Neuronal stem cell (in vitro differentiated cells): ENCODE measurements at regions not wholly inside any gene's neighbourhood (a gene's known extent, or its start where the extent isn't known, plus 50 kb on each side); places are given as distances from the start of the nearest gene placed in this dataset.

Experiments
- DNase-seq: peaks from one replicate; pipeline ENCODE4 v3.0.0-alpha.2; 2013; ENCODE audit warnings: low spot score
- H2AFZ ChIP-seq: one replicate; pipeline ENCODE4 v1.6.1; 2013; ENCODE audit warnings: mild to moderate bottlenecking, low read length, inconsistent platforms
- H2AK5ac ChIP-seq: 2 replicates; pipeline ENCODE4 v1.6.1; 2013; ENCODE audit warnings: low read depth, mild to moderate bottlenecking, inconsistent platforms, low read length, moderate library complexity, mixed read lengths
- H2BK120ac ChIP-seq: 2 replicates; pipeline ENCODE4 v1.6.1; 2013; ENCODE audit warnings: low read depth, mild to moderate bottlenecking, inconsistent platforms, low read length, moderate library complexity, mixed read lengths
- H2BK12ac ChIP-seq: one replicate; pipeline ENCODE4 v1.6.1; 2013; ENCODE audit warnings: low read length, inconsistent platforms
- H2BK15ac ChIP-seq: 2 replicates; pipeline ENCODE4 v1.6.1; 2013; ENCODE audit warnings: mild to moderate bottlenecking, low read length, inconsistent platforms, mixed read lengths
- H2BK5ac ChIP-seq: one replicate; pipeline ENCODE4 v1.6.1; 2013; ENCODE audit warnings: inconsistent platforms, mild to moderate bottlenecking, low read length, moderate library complexity
- H3K14ac ChIP-seq: one replicate; pipeline ENCODE4 v1.6.1; 2013; ENCODE audit warnings: low read length, inconsistent platforms
- H3K18ac ChIP-seq: 2 replicates; pipeline ENCODE4 v1.6.1; 2013; ENCODE audit warnings: low read length, inconsistent platforms
- H3K23ac ChIP-seq: 2 replicates; pipeline ENCODE4 v1.6.1; 2013; ENCODE audit warnings: low read depth, mild to moderate bottlenecking, mixed read lengths, low read length, inconsistent platforms; ENCODE audit not compliant: poor library complexity
- H3K27ac ChIP-seq: replicated peaks from 3 replicates; pipeline ENCODE4 v1.5.1; 2013; ENCODE audit warnings: low read length, inconsistent platforms
- H3K27me3 ChIP-seq, 3 experiments: 2 replicates each; pipeline ENCODE4 v1.6.1; 2013; ENCODE audit warnings: low read length in 3 of 3, mild to moderate bottlenecking in 2 of 3, inconsistent platforms in 1 of 3, low read depth in 1 of 3, mixed read lengths in 1 of 3, moderate library complexity in 1 of 3; ENCODE audit not compliant: control insufficient read depth in 3 of 3, insufficient read depth in 3 of 3
- H3K36me3 ChIP-seq, 2 donors: replicated peaks in 1 of 2; 2 replicates each; pipeline ENCODE4 v1.6.1; 2013; ENCODE audit warnings: low read length in 2 of 2; ENCODE audit not compliant: control insufficient read depth in 2 of 2, insufficient read depth in 2 of 2
- H3K4ac ChIP-seq: 2 replicates; pipeline ENCODE4 v1.6.1; 2013; ENCODE audit warnings: inconsistent platforms, mild to moderate bottlenecking, low read length, moderate library complexity
- H3K4me1 ChIP-seq, 2 donors: 1 replicate in 1 of 2; 2 replicates in 1 of 2; pipeline ENCODE4 v1.6.1; 2013; ENCODE audit warnings: low read length in 2 of 2, low read depth in 1 of 2; ENCODE audit not compliant: control insufficient read depth in 2 of 2, insufficient read depth in 1 of 2
- H3K4me2 ChIP-seq: one replicate; pipeline ENCODE4 v1.6.1; 2013; ENCODE audit warnings: mild to moderate bottlenecking, low read length, inconsistent platforms; ENCODE audit not compliant: insufficient read depth, poor library complexity, severe bottlenecking
- H3K4me3 ChIP-seq, 2 donors: 2 replicates each; pipeline ENCODE4 v1.5.1; 2013; ENCODE audit warnings: low read length in 2 of 2, mild to moderate bottlenecking in 2 of 2, inconsistent platforms in 1 of 2, moderate library complexity in 1 of 2
- H3K79me1 ChIP-seq: one replicate; pipeline ENCODE4 v1.6.1; 2013; ENCODE audit warnings: low read depth, mild to moderate bottlenecking, inconsistent platforms, low read length, moderate library complexity
- H3K9ac ChIP-seq: one replicate; pipeline ENCODE4 v1.6.1; 2013; ENCODE audit warnings: mild to moderate bottlenecking, low read depth, low read length, inconsistent platforms; ENCODE audit not compliant: poor library complexity
- H3K9me3 ChIP-seq, 2 donors: replicated peaks in 1 of 2; 2 replicates each; pipeline versions ENCODE3 to v1.6.1; 2013; ENCODE audit warnings: low read length in 2 of 2, mild to moderate bottlenecking in 2 of 2, inconsistent platforms in 1 of 2, low read depth in 1 of 2, mixed read lengths in 1 of 2, moderate library complexity in 1 of 2; ENCODE audit not compliant: control insufficient read depth in 2 of 2, insufficient read depth in 1 of 2
- H4K8ac ChIP-seq: one replicate; pipeline ENCODE4 v1.6.1; 2013; ENCODE audit warnings: low read depth, mild to moderate bottlenecking, inconsistent platforms, low read length, moderate library complexity
- H4K91ac ChIP-seq: one replicate; pipeline ENCODE4 v1.6.1; 2013; ENCODE audit warnings: low read length, low read depth, mild to moderate bottlenecking, inconsistent platforms; ENCODE audit not compliant: poor library complexity
- WGBS, 2 donors: extraction: QIAGEN DNeasy Blood & Tissue Kit; methylation state at CpG; one replicate each; pipeline ENCODE4 v1.1.7; 2013; ENCODE audit warnings: missing lambda C conversion rate in 2 of 2, mixed read lengths in 1 of 2; ENCODE audit not compliant: insufficient read length in 2 of 2, insufficient replicate concordance in 1 of 2; ENCODE audit errors: extremely low coverage in 2 of 2; 5-methylcytosine and 5-hydroxymethylcytosine counted together

DNA sequence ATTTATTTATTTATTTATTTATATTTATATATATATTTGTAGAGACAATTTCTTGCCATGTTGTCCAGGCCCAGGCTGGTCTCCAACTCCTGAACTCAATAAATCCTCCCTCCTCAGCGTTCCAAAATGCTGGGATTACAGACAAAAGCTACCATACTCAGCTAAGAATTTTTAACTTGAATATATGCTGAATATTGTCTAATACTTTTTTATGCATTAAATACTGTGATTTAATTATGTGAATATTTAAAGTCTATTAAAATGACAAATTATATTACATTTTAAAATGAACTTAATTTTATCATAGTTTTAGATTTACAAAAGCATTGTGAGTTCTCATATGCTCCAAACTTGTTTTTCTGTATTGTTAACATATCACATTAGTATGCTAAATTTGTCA is 1022.4 kb downstream of the GRIK2 start:
- H3K18ac ChIP-seq, result no peak overlapping the region
- no peak overlapping the region for H4K91ac ChIP-seq
- H3K4me1 ChIP-seq, result no peaks in the 10 kb centered on the region
- H3K79me1 ChIP-seq, result no peaks in the 10 kb centered on the region
- no peak overlapping the region for H3K23ac ChIP-seq
- H2BK120ac ChIP-seq, result no peak overlapping the region
- no peak overlapping the region for H2BK15ac ChIP-seq
- H3K9me3 ChIP-seq, result no peaks in the 10 kb centered on the region
- H3K4ac ChIP-seq, result no peak overlapping the region
- H3K4me3 ChIP-seq, result no peak overlapping the region
- H3K9ac ChIP-seq, result no peak overlapping the region
- no peaks in the 10 kb centered on the region for H3K27me3 ChIP-seq
- DNase-seq, result no peak
- H3K4me2 ChIP-seq, result no peak overlapping the region
- no CpG with 5 or more reads among the region's 1 CpG for WGBS, 2 donors
- no peak overlapping the region for H2BK5ac ChIP-seq
- H2AFZ ChIP-seq, result no peak overlapping the region
- H3K14ac ChIP-seq, result no peak overlapping the region
- no peak overlapping the region for H2AK5ac ChIP-seq
- H3K27ac ChIP-seq, result no peak overlapping the region
- H2BK12ac ChIP-seq, result no peak overlapping the region
- H3K36me3 ChIP-seq, result no peaks in the 10 kb centered on the region
- no peak overlapping the region for H4K8ac ChIP-seq

- Histone ChIP-seq H3K4me2 (no peak overlapping the region), H2BK5ac (no peak overlapping the region), H3K4me1 (no peaks in the 10 kb centered on the region), H4K8ac (no peak overlapping the region), H3K9ac (no peak overlapping the region), H3K36me3 (no peaks in the 10 kb centered on the region), H3K23ac (no peak overlapping the region), H4K91ac (no peak overlapping the region), H3K4ac (no peak overlapping the region), H2AK5ac (no peak overlapping the region), H2AFZ (no peak overlapping the region), H3K18ac (no peak overlapping the region), H3K27me3 (no peaks in the 10 kb centered on the region), H2BK15ac (no peak overlapping the region), H2BK12ac (no peak overlapping the region), H3K27ac (no peak overlapping the region), H3K79me1 (no peaks in the 10 kb centered on the region), H2BK120ac (no peak overlapping the region), H3K4me3 (no peak overlapping the region), H3K9me3 (no peaks in the 10 kb centered on the region), H3K14ac (no peak overlapping the region)
- DNase-seq, result no peak
- no CpG with 5 or more reads among the region's 3 CpGs for WGBS, 2 donors
These were observed 1018.3 kb downstream of the GRIK2 start for GRCh38 chr6:102411796-102412195.

- Histone ChIP-seq H2AK5ac (no peak overlapping the region), H2BK12ac (no peak overlapping the region), H2AFZ (no peak overlapping the region), H2BK5ac (no peak overlapping the region), H3K4me1 (no peaks in the 10 kb centered on the region), H3K27ac (no peak overlapping the region), H2BK120ac (no peak overlapping the region), H3K4me3 (no peak overlapping the region), H3K4me2 (no peak overlapping the region), H3K27me3 (no peaks in the 10 kb centered on the region), H2BK15ac (no peak overlapping the region), H4K8ac (no peak overlapping the region), H3K36me3 (no peaks in the 10 kb centered on the region), H3K4ac (no peak overlapping the region), H3K9me3 (no peaks in the 10 kb centered on the region), H3K14ac (no peak overlapping the region), H3K79me1 (no peaks in the 10 kb centered on the region), H3K9ac (no peak overlapping the region), H4K91ac (no peak overlapping the region), H3K18ac (no peak overlapping the region), H3K23ac (no peak overlapping the region)
- no CpG with 5 or more reads among the region's 4 CpGs for WGBS, 2 donors
- no peak for DNase-seq
These were observed 1014.6 kb downstream of the GRIK2 start for GRCh38 chr6:102407886-102408741.

DNA sequence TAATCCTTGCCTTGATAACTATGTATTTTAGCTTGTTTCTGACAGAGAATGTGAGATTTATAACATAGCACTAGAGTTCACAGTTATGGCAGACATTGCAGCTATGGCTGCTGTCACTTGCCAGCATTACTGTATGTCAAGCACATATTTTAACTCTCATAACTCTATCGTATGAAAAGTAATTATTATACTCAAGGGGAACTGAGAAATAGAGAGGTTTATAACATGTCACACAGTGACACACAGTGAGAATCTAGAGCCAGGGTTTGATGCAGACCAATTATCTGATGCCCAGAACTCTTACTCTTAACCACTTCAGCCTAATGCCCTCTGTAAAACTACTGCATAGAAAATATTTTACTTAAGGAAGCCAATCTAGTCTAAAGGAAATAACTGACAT is 1012.4 kb downstream of the GRIK2 start:
- Histone ChIP-seq H3K4me1 (no peaks in the 10 kb centered on the region), H3K4me3 (no peak overlapping the region), H3K23ac (no peak overlapping the region), H3K14ac (no peak overlapping the region), H3K27ac (no peak overlapping the region), H3K18ac (no peak overlapping the region), H3K4ac (no peak overlapping the region), H2BK12ac (no peak overlapping the region), H2AFZ (no peak overlapping the region), H3K79me1 (no peaks in the 10 kb centered on the region), H2BK15ac (no peak overlapping the region), H3K36me3 (no peaks in the 10 kb centered on the region), H3K27me3 (no peaks in the 10 kb centered on the region), H2BK5ac (no peak overlapping the region), H2BK120ac (no peak overlapping the region), H3K9ac (no peak overlapping the region), H4K8ac (no peak overlapping the region), H3K9me3 (no peaks in the 10 kb centered on the region), H4K91ac (no peak overlapping the region), H2AK5ac (no peak overlapping the region), H3K4me2 (no peak overlapping the region)
- WGBS, 2 donors, result no CpG with 5 or more reads among the region's 1 CpG
- no peak for DNase-seq
